Kidney (tissue), 13 donors: ENCODE measurements at regions not wholly inside any gene's neighbourhood (a gene's known extent, or its start where the extent isn't known, plus 50 kb on each side); places are given as distances from the start of the nearest gene placed in this dataset.
A peak's percentile ranks its signal among the peaks of the same experiment; 100 is the strongest.

Experiments used
- DNase-seq, 5 donors: peaks; one replicate each; pipeline ENCODE4 v3.0.0-alpha.2; 2013 to 2020
- FAIRE-seq: peaks from 2 replicates; lab custom pipeline; 2012; peaks lifted over from hg19 to GRCh38; lab: Jason Lieb, UNC
- H3K27ac ChIP-seq, 2 donors: one replicate each; pipeline ENCODE4 v1.7.0; 2013; ENCODE audit warnings: low read depth in 2 of 2, low read length in 2 of 2, inconsistent platforms in 1 of 2
- H3K27me3 ChIP-seq: one replicate; pipeline ENCODE4 v1.7.1; 2013; ENCODE audit warnings: low read length, inconsistent platforms; ENCODE audit not compliant: control insufficient read depth, insufficient read depth
- H3K36me3 ChIP-seq, 3 donors: one replicate each; pipeline versions ENCODE4 v1.7.0 to v1.7.1; 2013; ENCODE audit warnings: low read length in 3 of 3, control low read depth in 1 of 3, inconsistent platforms in 1 of 3; ENCODE audit not compliant: insufficient read depth in 3 of 3, control insufficient read depth in 2 of 3
- H3K4me1 ChIP-seq, 3 donors: one replicate each; pipeline versions ENCODE4 v1.7.0 to v1.7.1; 2013; ENCODE audit warnings: low read length in 3 of 3, inconsistent platforms in 1 of 3, low read depth in 1 of 3; ENCODE audit not compliant: control insufficient read depth in 2 of 3, insufficient read depth in 2 of 3
- H3K4me3 ChIP-seq, 3 donors: one replicate each; pipeline versions ENCODE4 v1.7.0 to v1.8.1; 2013; ENCODE audit warnings: low read length in 3 of 3, control low read depth in 1 of 3, inconsistent platforms in 1 of 3
- H3K9ac ChIP-seq, 3 donors: one replicate each; pipeline versions ENCODE4 v1.7.0 to v1.7.1; 2013; ENCODE audit warnings: low read length in 3 of 3, control low read depth in 1 of 3, inconsistent platforms in 1 of 3
- H3K9me3 ChIP-seq, 3 donors: one replicate each; pipeline versions ENCODE4 v1.7.0 to v1.7.1; 2013; ENCODE audit warnings: low read length in 3 of 3, control low read depth in 1 of 3, inconsistent platforms in 1 of 3; ENCODE audit not compliant: control insufficient read depth in 2 of 3, insufficient read depth in 1 of 3
- intact Hi-C: fragments of 100-400 bp; cut with DNase I; formaldehyde crosslinking; loops from one replicate; pipeline ENCODE4 v1.11.1; 2022
- TF ChIP-seq, protein P1 (sequence below): IDR thresholded peaks from 3 replicates; pipeline ENCODE4 v1.5.1; 2012; ENCODE audit warnings: mild to moderate bottlenecking, moderate library complexity, borderline replicate concordance; ENCODE audit not compliant: insufficient read depth; ENCODE audit errors: extremely low read depth
- donor health status: control.
- donor health status: control.
- donor health status: control.
- donor health status: control.
- donor health status: control.
- donor health status: DM: yes; HTN: yes; CAD: no.
- donor health status: Normal renal cell carcinoma (clear cell type).

DNA sequence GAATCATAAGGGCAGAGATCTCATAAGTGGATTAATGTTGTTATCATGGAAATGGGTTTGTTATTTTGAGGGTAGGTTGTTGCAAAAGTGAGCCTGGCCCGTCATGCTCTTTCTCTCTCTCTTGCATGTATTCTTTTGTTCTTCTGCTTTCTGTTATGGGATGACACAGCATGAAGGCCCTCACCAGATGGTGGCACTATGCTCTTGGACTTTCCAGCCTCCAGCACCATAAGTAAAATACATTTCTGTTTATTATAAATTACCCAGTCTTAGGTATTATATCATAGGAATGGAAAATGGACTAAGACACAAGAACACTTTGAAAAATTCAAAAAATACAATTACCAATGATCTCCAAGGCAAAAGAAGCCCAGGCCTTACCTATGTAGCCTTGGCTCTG is 676.1 kb downstream of the PTPRU start:
- FAIRE-seq (no peak), DNase-seq (no peak)
- TF ChIP-seq, protein P1, sequence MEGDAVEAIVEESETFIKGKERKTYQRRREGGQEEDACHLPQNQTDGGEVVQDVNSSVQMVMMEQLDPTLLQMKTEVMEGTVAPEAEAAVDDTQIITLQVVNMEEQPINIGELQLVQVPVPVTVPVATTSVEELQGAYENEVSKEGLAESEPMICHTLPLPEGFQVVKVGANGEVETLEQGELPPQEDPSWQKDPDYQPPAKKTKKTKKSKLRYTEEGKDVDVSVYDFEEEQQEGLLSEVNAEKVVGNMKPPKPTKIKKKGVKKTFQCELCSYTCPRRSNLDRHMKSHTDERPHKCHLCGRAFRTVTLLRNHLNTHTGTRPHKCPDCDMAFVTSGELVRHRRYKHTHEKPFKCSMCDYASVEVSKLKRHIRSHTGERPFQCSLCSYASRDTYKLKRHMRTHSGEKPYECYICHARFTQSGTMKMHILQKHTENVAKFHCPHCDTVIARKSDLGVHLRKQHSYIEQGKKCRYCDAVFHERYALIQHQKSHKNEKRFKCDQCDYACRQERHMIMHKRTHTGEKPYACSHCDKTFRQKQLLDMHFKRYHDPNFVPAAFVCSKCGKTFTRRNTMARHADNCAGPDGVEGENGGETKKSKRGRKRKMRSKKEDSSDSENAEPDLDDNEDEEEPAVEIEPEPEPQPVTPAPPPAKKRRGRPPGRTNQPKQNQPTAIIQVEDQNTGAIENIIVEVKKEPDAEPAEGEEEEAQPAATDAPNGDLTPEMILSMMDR = peak; percentile 25
- H3K36me3 ChIP-seq = no peaks in the 10 kb centered on the region
- intact Hi-C loops = no loop called here
- no peaks in the 10 kb centered on the region for H3K9me3 ChIP-seq
- H3K4me1 ChIP-seq = no peaks in the 10 kb centered on the region
- no peak overlapping the region for H3K27ac ChIP-seq
- H3K9ac ChIP-seq = no peak overlapping the region
- no peaks in the 10 kb centered on the region for H3K27me3 ChIP-seq
- H3K4me3 ChIP-seq = no peak overlapping the region

DNA sequence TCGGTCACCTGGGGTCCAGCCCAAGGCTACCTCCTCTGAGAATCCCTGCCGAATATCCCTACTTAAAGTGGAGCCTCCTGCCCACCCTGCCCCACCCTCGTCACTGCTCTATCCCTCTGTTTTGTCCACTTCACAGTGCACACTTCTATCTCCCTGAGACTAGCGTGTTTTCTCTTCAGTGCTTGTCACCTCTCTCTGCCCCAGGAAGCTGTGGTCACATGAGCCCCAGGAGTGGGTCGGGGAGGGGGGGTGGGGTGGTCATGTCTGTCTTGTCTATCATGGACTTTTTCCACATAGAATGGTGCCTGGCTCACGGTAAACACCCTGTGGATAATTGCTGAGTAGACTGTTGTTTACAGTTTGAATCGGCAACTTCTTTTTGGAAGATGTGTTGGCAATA is 673.6 kb downstream of the PTPRU start:
- no peak overlapping the region for H3K4me3 ChIP-seq
- TF ChIP-seq, protein P1 = no peak
- no peaks in the 10 kb centered on the region for H3K27me3 ChIP-seq
- no peaks in the 10 kb centered on the region for H3K9me3 ChIP-seq
- no peaks in the 10 kb centered on the region for H3K4me1 ChIP-seq
- intact Hi-C loops = no loop called here
- H3K9ac ChIP-seq = no peak overlapping the region
- H3K36me3 ChIP-seq = no peaks in the 10 kb centered on the region
- no peak overlapping the region for H3K27ac ChIP-seq
- no peak for FAIRE-seq
- no peak for DNase-seq

DNA sequence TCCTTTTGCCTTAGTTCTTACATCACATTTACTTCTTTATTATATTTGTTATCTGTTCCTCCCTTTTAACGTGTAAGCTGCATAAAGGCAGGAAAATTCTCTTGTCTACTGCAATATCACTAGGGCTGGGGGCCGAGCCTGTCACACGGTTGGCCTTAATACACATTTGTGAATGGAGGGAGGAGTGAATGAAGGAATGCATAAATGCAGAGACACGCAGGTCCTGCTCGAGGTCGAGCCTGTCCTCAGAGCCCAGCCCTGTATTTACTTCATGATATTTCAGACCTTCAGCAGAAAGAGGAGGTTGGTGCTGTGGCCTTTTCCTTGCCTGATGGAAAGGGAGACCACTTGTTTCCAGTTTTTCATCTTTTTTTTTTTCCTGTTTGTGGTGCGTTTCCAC is 671.3 kb downstream of the PTPRU start:
- intact Hi-C loops = no loop called here
- H3K27me3 ChIP-seq = no peaks in the 10 kb centered on the region
- no peaks in the 10 kb centered on the region for H3K9me3 ChIP-seq
- no peaks in the 10 kb centered on the region for H3K4me1 ChIP-seq
- no peaks in the 10 kb centered on the region for H3K36me3 ChIP-seq
- no peak overlapping the region for H3K27ac ChIP-seq
- DNase-seq (no peak), FAIRE-seq (no peak)
- TF ChIP-seq, protein P1 = no peak
- no peak overlapping the region for H3K4me3 ChIP-seq
- H3K9ac ChIP-seq = no peak overlapping the region

DNA sequence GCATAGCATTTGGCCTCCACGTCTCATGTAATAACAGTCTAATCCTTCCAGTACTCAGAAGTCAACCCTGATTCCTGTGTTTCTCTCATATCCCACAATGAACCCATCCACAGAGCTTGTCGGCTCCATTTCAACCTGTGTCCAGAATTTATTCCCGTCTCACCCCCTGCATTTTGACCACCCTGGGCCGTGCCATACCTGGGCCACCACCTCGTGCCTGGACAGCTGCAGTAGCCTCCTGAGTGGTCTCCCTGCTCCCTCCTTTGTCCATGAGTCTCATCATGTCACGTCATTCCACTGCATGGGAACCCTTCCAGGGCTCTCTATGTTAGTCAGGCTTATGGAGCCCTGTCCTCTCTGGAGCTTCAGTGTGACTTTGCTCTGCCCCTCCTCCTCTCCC is 670.6 kb downstream of the PTPRU start:
- TF ChIP-seq, protein P1 = no peak
- no peaks in the 10 kb centered on the region for H3K27me3 ChIP-seq
- no peak for DNase-seq
- no peak overlapping the region for H3K4me3 ChIP-seq
- H3K4me1 ChIP-seq = no peaks in the 10 kb centered on the region
- no peak overlapping the region for H3K27ac ChIP-seq
- no peaks in the 10 kb centered on the region for H3K36me3 ChIP-seq
- no peak for FAIRE-seq
- intact Hi-C loops = no loop called here
- no peak overlapping the region for H3K9ac ChIP-seq
- no peaks in the 10 kb centered on the region for H3K9me3 ChIP-seq
